NCI-H1436 (cell line): ENCODE measurements at regions not wholly inside any gene's neighbourhood (a gene's known extent, or its start where the extent isn't known, plus 50 kb on each side); places are given as distances from the start of the nearest gene placed in this dataset.

Experiments used
- DNase-seq: peaks from one replicate; lab custom pipeline; 2025; lab: John Stamatoyannopoulos, UW

- no peak for DNase-seq
Measured at GRCh38 chr4:147312376-147313046, 168.4 kb upstream of the EDNRA start.

DNA sequence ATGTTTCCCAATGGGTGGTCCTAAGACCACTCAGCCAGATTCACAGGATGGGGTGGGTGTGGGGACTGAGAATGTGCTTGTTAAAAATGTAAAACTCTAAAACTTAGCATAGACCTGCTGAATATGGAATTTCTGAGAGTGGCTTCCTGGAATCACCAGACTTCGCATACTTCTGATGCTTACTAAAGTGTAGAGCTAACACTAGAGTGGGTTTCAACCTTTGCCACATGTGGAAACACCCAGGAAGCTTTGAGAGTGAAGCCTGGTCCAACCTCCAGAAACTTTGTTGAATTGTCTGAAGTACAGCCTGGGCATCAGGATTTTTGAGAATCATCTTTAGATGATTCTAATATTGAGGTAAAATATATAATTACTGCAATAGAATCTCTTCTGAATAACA lies 167.8 kb upstream of the EDNRA start:
- no peak for DNase-seq

DNA sequence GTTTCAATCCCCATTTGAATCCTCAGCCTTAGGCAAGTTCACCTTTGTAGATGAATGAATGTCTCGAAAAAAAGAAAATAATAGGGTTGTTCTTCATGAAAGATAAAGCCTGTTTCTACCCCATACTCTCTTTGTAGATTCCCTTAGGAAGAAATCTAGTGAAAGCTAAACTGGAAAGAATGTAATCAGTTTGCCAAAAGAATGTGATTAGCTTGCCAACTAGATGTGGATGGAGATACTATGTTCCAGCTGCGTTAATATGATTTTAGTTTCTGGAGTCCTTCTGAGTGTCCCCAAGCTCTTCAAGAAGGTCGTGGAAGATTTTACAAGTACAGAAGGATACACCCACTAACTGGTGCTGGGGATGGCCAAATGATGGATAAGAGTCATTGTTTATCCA lies 162.3 kb upstream of the EDNRA start:
- no peak for DNase-seq

- DNase-seq = no peak
Measured at GRCh38 chr4:147325571-147325981, 155.3 kb upstream of the EDNRA start.

GRCh38 chr4:147326591-147326990 lies 154.3 kb upstream of the EDNRA start:
- DNase-seq = no peak

DNA sequence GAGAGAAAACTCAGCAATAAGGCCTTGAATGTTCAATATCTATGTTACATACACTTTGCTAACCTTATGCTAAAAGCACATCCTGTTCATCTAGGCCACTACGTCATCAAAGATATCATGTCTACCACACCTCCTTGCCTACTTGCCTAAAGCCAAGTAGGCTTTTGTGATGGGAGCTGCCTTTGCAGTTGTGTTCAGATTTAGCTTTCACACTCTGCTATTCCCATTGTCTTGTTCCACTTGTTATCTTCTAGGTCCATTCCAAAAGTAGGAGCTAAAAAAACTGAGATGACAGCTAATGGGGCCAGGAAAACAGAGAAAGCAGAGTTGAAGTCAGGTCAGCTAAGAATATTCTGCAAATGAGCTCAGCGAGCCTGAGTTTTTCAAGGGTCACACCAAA lies 153.6 kb upstream of the EDNRA start:
- DNase-seq = no peak

- DNase-seq = no peak
Measured at GRCh38 chr4:147328189-147328588, 152.7 kb upstream of the EDNRA start.

- DNase-seq = no peak
Measured at GRCh38 chr4:147328756-147329446, 152.0 kb upstream of the EDNRA start.

DNA sequence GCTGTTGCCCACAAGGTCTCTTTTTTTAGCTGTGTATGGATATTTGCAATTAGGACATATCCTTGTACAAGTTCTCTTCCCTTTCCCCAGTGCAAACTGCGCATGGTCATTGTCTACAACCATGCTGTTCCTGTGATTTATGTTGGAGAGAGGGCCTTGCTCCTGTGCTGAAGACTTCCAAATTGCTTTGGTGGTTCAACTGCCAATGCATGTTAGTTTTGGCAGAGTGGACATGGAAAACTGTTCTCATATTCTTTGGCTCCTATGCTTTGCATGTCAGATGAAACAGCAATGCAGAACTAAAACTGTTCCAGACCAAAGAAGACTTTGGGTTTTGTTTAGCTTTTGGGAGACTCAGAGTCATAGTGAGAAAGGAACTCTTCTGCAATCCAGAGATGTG lies 148.8 kb upstream of the EDNRA start:
- DNase-seq = no peak

DNA sequence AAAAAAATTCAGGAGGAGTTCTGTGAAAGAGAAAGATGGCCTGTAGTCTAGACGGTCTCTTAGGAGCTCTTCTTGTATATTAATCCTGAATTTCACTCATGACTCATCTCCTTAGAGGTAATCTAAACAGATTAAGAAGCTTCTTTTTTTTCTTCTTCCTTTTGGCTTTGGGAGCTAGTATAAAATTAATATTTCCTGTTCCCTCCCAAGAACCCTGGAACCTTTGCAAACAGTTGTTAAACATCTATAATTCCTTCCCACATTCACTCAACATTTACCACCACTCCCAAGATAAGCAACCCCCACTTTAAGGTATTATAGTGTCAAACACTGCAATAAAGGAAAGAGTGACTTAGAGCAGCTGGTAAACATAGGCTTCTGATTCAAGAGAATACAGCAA lies 146.4 kb upstream of the EDNRA start:
- no peak for DNase-seq

DNA sequence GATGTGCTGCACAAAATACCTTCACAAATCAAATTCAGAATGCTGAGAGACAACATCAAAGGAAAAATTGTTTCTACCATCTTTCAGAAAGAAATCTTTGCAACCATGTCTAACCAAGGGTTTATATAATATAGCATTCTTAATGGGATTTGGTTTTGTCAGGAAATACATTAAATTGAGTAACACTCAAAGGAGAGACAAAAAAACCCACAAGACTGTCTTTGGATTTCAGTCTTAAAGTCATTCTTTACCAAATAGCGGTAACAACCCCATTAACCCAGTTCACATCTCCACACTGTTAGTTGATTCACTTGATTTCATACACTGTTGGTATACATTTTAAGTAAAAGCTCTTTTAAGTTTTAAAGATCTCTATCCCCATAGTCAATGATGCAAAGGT lies 145.7 kb upstream of the EDNRA start:
- DNase-seq = no peak

DNA sequence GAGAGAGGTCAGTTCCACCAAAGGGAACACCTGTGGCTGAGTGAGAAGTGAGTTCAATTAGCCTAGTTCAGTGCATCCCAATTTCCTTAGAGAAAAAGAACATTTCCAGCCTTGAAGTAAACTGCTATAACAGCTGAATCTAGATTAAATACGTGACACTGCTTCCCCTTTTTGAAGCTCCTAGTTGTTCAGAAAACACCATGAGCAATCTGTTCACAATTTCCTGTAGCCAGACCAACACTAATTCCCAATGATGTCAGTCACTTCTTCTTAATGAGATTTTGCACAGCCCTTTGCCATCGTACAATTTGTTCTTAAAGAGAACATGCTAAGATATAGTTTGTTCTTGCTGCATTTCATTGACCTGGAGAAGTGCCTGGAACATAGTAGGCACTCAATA lies 144.6 kb upstream of the EDNRA start:
- DNase-seq = no peak

DNA sequence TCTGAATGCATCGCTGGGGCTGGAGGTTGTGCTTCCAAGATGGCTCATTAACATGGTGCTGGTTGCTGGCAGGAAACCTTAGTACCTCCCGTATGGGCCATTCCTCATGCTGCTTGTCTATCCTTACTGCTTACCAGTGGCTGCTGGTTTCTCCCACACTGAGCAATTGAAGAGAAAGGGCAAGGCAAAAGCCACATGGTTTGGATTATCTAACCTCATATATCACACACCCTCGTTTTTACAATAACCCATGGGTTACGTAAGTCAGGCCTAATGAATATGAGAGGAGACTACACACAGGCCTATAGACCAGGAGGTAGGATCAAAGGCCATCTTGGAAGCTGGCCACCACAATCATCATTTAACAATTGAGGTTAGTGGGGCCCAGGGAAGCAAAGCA lies 141.8 kb upstream of the EDNRA start:
- no peak for DNase-seq

- no peak for DNase-seq
Measured at GRCh38 chr4:147340111-147340510, 140.8 kb upstream of the EDNRA start.

DNA sequence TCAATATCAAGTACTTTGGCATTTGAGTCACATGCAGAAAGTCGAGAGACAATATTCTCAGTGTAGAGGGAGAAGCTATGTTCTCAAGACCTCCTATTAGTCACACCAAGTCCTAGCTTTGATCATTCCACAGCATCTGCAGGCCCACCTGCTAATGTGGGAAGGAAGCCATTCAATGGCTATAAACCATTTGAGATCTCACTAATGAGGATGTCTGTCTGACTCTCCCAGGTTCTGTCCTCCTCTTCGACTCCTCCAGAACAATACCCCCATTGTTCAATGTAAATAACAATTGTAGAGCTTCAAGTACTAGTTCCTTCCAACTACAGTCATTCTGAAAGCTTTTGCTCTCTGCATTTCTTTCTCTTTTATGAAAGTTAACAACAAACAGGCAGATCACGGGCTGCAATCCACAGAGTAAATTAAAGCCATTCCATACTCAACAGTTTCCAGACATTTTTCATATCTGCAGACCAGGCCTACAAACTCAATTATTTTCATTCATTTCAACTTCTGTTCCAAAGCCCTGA lies 140.2 kb upstream of the EDNRA start:
- no peak for DNase-seq

DNA sequence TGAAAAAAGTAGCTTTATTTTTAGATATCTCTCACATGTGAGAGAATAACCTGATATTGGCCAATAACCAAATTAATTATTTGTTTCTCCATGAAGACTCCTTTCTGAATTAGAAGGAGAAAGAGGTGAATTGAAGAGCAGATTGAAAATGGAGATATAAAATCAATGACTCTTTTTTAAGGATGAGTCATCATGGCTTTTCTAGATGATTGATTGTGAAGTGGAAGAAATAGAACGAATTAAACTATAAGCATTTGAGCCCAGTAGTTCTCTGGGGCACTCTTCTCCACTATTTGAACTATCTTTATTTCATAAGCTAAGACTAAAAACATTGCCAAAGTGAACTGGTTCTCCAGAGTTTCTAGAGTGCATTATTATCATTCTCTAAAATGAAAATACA lies 137.2 kb upstream of the EDNRA start:
- no peak for DNase-seq

DNA sequence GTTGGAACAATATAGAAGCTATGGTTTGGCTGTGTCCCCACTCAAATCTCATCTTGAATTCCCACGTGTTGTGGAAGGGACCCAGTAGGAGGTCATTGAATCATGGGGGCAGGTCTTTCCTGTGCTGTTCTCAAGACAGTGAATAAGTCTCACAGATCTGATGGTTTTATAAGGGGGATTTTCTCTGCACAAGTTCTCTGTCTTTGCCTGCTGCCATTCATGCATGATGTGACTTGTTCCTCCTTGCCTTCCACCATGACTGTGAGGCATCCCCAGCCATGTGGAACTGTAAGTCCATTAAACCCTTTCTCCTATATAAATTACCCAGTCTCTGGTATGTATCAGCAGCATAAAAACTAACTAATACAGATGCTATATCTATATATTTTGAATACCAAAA lies 135.2 kb upstream of the EDNRA start:
- no peak for DNase-seq

DNA sequence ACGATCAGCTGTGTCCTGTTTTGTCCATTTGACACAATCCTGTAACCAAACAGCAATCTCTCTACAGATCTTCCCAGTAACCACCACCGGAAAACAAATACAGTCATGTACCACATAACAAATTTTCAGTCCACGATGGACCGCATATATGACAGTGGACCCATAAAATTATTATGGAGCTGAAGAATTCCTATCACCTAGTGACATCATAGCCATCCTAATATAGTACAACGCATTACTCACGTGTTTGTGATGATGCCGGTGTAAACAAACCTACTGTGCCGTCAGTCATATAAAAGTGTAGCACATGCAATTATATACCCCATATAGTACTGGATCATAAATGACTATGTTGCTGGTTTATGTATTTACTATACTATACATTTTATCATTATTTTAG lies 133.7 kb upstream of the EDNRA start:
- no peak for DNase-seq

GRCh38 chr4:147349193-147349592 lies 131.7 kb upstream of the EDNRA start:
- DNase-seq = no peak

- no peak for DNase-seq
Measured at GRCh38 chr4:147351083-147351787, 129.7 kb upstream of the EDNRA start.

- DNase-seq = no peak
Measured at GRCh38 chr4:147354237-147354636, 126.7 kb upstream of the EDNRA start.

GRCh38 chr4:147355032-147355656 lies 125.8 kb upstream of the EDNRA start:
- DNase-seq = no peak

- no peak for DNase-seq
Measured at GRCh38 chr4:147355847-147356246, 125.0 kb upstream of the EDNRA start.
